ENCODE measurements at regions not wholly inside any gene's neighbourhood (a gene's known extent, or its start where the extent isn't known, plus 50 kb on each side); places are given as distances from the start of the nearest gene placed in this dataset.

DNA sequence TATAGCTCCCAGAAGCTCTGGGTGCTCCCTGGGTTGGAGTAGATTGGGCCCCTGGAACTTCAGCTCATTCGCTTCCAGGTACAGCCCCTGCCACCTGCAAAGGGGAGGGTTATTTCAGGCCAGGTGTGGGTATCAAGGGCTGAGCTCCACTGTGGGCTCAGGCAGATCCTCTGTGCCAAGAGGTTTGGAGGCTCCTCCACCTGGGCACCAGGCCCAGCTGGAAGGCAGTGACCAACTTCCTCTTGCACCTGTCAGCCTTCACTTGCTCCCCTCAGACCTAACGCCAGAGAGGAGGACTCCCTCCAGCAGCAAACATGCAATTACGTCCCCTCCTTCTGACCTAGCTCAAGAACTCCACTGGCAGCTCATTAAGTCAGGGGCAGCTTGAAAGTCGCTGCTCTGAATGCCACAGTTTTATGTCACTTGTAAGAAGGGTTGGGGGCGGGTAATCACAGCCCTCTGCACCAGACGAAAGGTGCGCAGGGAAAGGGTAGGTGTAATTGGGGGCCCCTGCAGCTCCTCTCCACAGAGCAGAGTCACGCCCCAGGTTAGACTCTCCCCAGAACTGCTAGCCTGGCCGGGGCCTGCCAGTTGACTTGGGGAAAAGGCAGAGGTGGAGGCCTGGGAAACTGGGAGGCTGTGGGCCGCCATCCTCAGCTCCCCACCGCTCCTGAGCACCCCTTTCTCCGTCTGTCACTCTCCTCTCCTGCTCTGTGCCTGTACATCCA, 125.0 kb upstream of the TMPRSS2 start:
- Histone ChIP-seq H3K27me3 (peaks cover 2% of the 10 kb centered on the region), H3K9me3 (ENCODE audit: low read depth) (no peaks in the 10 kb centered on the region), H3K4me3 (no peak overlapping the region), H3K36me3 (no peaks in the 10 kb centered on the region), H3K27ac (no peak overlapping the region), H3K4me1 (ENCODE audit: low read depth) (no peaks in the 10 kb centered on the region)
- TF ChIP-seq, protein P1, sequence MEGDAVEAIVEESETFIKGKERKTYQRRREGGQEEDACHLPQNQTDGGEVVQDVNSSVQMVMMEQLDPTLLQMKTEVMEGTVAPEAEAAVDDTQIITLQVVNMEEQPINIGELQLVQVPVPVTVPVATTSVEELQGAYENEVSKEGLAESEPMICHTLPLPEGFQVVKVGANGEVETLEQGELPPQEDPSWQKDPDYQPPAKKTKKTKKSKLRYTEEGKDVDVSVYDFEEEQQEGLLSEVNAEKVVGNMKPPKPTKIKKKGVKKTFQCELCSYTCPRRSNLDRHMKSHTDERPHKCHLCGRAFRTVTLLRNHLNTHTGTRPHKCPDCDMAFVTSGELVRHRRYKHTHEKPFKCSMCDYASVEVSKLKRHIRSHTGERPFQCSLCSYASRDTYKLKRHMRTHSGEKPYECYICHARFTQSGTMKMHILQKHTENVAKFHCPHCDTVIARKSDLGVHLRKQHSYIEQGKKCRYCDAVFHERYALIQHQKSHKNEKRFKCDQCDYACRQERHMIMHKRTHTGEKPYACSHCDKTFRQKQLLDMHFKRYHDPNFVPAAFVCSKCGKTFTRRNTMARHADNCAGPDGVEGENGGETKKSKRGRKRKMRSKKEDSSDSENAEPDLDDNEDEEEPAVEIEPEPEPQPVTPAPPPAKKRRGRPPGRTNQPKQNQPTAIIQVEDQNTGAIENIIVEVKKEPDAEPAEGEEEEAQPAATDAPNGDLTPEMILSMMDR (IDR thresholded peaks at IDR 0.05; ENCODE audit: low read depth, low read length) = no peak
- DNase-seq (ENCODE audit: low read depth in 1 of 2, low spot score in 1 of 2) = no peak

DNA sequence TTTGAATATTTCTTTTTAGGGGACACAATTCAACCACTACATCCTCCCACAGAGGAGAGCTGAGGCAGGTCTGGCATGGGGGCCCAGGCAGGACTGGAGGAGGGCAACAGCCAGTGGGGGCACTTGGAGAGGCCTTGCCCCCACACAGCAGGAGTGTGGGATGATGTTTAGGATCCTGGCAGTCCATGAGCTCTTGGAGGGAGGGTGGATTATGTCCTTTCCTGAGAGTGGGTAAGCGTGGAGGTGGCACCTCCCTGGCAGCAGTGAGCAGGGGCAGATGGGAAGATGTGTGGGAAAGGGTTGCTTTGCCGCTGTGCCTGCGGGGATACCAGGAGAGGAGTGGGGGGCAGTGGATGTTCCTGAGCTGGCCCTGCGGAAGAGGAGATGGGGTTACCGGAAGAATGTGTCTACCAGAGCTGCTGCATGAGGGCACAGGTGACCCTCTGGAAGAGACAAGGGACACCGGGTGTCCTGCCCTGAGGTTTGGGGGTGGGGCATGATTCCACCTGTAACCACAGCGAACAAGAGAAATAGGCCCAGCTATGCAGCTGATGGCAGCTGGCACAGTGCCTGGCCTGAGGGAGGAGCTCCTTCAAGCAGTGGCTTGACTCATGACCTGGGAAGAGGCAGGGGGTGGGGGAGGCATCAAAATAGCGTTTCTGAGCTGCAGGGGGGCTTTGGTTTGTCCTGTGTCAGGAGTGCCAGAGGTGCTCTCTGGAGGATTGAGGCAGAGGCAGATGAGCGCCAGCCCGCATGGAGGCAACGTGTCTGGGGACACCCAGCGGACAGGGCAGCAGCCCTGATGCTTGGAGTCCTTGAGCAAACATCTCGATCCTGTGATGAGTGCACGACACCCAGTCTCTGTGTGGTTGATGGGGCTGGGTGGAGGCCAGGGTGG, 123.9 kb upstream of the TMPRSS2 start:
- Histone ChIP-seq H3K4me3 (no peak overlapping the region), H3K4me1 (ENCODE audit: low read depth) (no peaks in the 10 kb centered on the region), H3K36me3 (no peaks in the 10 kb centered on the region), H3K27me3 (no peaks in the 10 kb centered on the region), H3K9me3 (ENCODE audit: low read depth) (no peaks in the 10 kb centered on the region), H3K27ac (no peak overlapping the region)
- TF ChIP-seq, protein P1 (IDR thresholded peaks at IDR 0.05; ENCODE audit: low read depth, low read length) = no peak
- peak in 1 of 2 donors; percentile 51 for DNase-seq (ENCODE audit: low read depth in 1 of 2, low spot score in 1 of 2)

DNA sequence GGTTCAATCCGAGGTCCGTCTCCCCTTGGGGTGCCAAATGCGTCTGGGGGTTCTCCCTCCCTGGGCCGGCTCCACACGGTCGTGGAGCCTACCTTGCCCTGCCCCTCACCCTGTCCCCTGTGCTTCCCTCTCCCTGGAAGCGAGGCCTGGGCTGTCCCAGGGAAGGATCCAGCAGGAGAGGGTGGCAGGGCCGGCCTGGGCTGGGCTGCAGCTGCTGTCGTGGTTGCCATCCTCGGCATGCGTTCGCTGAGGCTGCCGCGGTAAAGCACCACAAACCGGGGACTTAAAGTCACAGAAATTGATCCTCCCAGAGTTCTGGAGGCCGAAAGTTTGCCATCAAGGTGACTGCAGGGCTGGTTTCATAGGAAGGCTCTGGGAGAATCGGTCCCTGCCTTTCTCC, 123.0 kb upstream of the TMPRSS2 start:
- TF ChIP-seq, protein P1 (IDR thresholded peaks at IDR 0.05; ENCODE audit: low read depth, low read length) = no peak
- Histone ChIP-seq H3K27me3 (no peaks in the 10 kb centered on the region), H3K27ac (no peak overlapping the region), H3K36me3 (no peaks in the 10 kb centered on the region), H3K4me1 (ENCODE audit: low read depth) (no peaks in the 10 kb centered on the region), H3K4me3 (no peak overlapping the region), H3K9me3 (ENCODE audit: low read depth) (no peaks in the 10 kb centered on the region)
- no peak for DNase-seq (ENCODE audit: low read depth in 1 of 2, low spot score in 1 of 2)

DNA sequence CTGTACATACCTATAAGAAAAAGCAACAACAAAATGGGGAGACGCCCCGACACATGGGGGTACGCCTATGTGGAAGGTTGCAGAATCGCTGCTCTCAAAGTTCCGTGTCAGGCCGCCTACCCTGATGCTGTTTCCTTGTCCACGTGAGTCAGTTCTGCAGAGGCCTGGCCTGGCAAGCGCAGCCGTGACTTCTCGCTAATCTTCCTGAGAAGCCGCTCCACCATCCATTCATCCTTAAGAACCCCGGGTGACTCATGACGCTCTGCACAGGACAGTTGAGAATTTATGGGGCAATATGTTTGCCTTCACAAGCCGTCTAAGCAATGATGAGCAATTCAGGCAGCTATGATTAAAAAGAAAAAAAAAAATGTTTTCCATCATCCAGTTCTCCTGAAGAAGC, 122.3 kb upstream of the TMPRSS2 start:
- TF ChIP-seq, protein P1 (IDR thresholded peaks at IDR 0.05; ENCODE audit: low read depth, low read length) = no peak
- H3K9me3 ChIP-seq (ENCODE audit: low read depth) = no peaks in the 10 kb centered on the region
- H3K27me3 ChIP-seq = no peaks in the 10 kb centered on the region
- no peak overlapping the region for H3K4me3 ChIP-seq
- peak in 1 of 2 donors; percentile 99 for DNase-seq (ENCODE audit: low read depth in 1 of 2, low spot score in 1 of 2)
- no peak overlapping the region for H3K27ac ChIP-seq
- no peaks in the 10 kb centered on the region for H3K4me1 ChIP-seq (ENCODE audit: low read depth)
- H3K36me3 ChIP-seq = no peaks in the 10 kb centered on the region

DNA sequence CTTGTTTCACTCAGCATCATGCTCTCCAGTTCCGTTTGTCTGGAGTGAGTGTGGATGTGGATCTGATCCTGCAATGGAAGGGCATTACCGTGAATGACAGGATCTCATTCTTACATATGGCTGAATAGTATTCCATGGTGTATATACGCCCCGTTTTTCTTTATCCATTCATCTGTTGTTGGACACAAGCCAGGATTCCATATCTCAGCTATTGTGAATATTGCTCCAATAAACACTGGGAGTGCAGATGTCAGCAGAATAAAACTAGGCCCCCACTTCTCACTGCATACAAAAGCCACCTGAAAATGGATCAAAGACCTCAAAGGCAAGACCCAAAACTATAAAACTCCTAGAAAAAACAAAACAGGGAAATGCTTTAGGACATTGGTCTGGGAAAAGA, 120.3 kb upstream of the TMPRSS2 start:
- DNase-seq (ENCODE audit: low read depth in 1 of 2, low spot score in 1 of 2) = no peak
- TF ChIP-seq, protein P1 (IDR thresholded peaks at IDR 0.05; ENCODE audit: low read depth, low read length) = no peak
- H3K4me1 ChIP-seq (ENCODE audit: low read depth) = no peaks in the 10 kb centered on the region

More for the DNA sequence above, 120.3 kb upstream of the TMPRSS2 start:
- Histone ChIP-seq H3K4me3 (no peak overlapping the region), H3K27me3 (no peaks in the 10 kb centered on the region), H3K9me3 (ENCODE audit: low read depth) (no peaks in the 10 kb centered on the region), H3K27ac (no peak overlapping the region), H3K36me3 (no peaks in the 10 kb centered on the region)

Data from cardiac muscle cell (in vitro differentiated cells and primary cell).